Activated CD8-positive, alpha-beta T cell treated with anti-CD3 and anti-CD28 coated beads, Interleukin-2, amount 10 ng/mL, durations not matched to agents 7 days and 5 days (primary cell): ENCODE measurements at regions not wholly inside any gene's neighbourhood (a gene's known extent, or its start where the extent isn't known, plus 50 kb on each side); places are given as distances from the start of the nearest gene placed in this dataset.
"Not testable (repeated sequence)": the region's sequence is repeated elsewhere in the genome, so short reads cannot be mapped to it uniquely, and the experiment has no call there.

ENCODE experiments used
- ATAC-seq: fragments of 150-1000 bp; cut with Tn5 transposase; one replicate; pipeline ENCODE4 v1.10.0; 2021; ENCODE audit warnings: moderate library complexity
- CTCF ChIA-PET: fragments of 350-600 bp; sonication (Branson Sonifier 250); formaldehyde crosslinking; loops from one replicate; lab custom pipeline; 2021; ENCODE audit warnings: antibody characterized with exemption; lab: Charles Lee
- POLR2A ChIA-PET: fragments of 350-600 bp; sonication (Branson Sonifier 250); formaldehyde crosslinking; loops from one replicate; lab custom pipeline; 2021; ENCODE audit warnings: antibody characterized with exemption; lab: Charles Lee
- DNase-seq: peaks from one replicate; pipeline ENCODE4 v3.0.0-alpha.2; 2020
- H3K27ac Mint-ChIP-seq: one replicate; pipeline ENCODE4 v1.8.0; 2021; ENCODE audit warnings: mild to moderate bottlenecking, mixed read lengths
- H3K27me3 Mint-ChIP-seq: one replicate; pipeline ENCODE4 v1.8.0; 2021; ENCODE audit warnings: low read depth, mixed read lengths
- H3K36me3 Mint-ChIP-seq: one replicate; pipeline ENCODE4 v1.8.0; 2021; ENCODE audit warnings: low read depth, mixed read lengths
- H3K4me1 Mint-ChIP-seq: one replicate; pipeline ENCODE4 v1.8.0; 2021; ENCODE audit warnings: low read depth, mixed read lengths
- H3K4me3 Mint-ChIP-seq: one replicate; pipeline ENCODE4 v1.8.0; 2021; ENCODE audit warnings: mild to moderate bottlenecking, mixed read lengths
- H3K9me3 Mint-ChIP-seq: one replicate; pipeline ENCODE4 v1.8.0; 2022; ENCODE audit warnings: mixed read lengths; ENCODE audit not compliant: insufficient read depth

GRCh38 chr3:106126067-106126845 is 257.4 kb upstream of the CBLB start:
- ATAC-seq (no peak), DNase-seq (no peak)
- Mint-ChIP-seq H3K4me1 (peaks cover 12% of the 10 kb centered on the region), H3K9me3 (no peaks in the 10 kb centered on the region), H3K36me3 (peaks cover 3% of the 10 kb centered on the region), H3K27ac (no peak overlapping the region), H3K4me3 (no peak overlapping the region), H3K27me3 (no peaks in the 10 kb centered on the region)
- CTCF ChIA-PET = no interaction called here
- POLR2A ChIA-PET = no interaction called here

- ChIA-PET CTCF (no interaction called here), POLR2A (no interaction called here)
- DNase-seq (no peak), ATAC-seq (no peak)
- Mint-ChIP-seq H3K36me3 (peaks cover 3% of the 10 kb centered on the region), H3K27me3 (no peaks in the 10 kb centered on the region), H3K4me1 (peaks cover 12% of the 10 kb centered on the region), H3K4me3 (no peak overlapping the region), H3K9me3 (no peaks in the 10 kb centered on the region), H3K27ac (no peak overlapping the region)
These were observed 258.0 kb upstream of the CBLB start for GRCh38 chr3:106126846-106127235.

- DNase-seq = no peak
- ATAC-seq = no peak
- Mint-ChIP-seq H3K9me3 (peaks cover 19% of the 10 kb centered on the region), H3K4me3 (no peak overlapping the region), H3K27ac (no peak overlapping the region), H3K27me3 (no peaks in the 10 kb centered on the region), H3K36me3 (peaks cover 5% of the 10 kb centered on the region), H3K4me1 (peaks cover 12% of the 10 kb centered on the region)
- CTCF ChIA-PET = no interaction called here
- POLR2A ChIA-PET = no interaction called here
These were observed 261.1 kb upstream of the CBLB start for GRCh38 chr3:106129939-106130338.

DNA sequence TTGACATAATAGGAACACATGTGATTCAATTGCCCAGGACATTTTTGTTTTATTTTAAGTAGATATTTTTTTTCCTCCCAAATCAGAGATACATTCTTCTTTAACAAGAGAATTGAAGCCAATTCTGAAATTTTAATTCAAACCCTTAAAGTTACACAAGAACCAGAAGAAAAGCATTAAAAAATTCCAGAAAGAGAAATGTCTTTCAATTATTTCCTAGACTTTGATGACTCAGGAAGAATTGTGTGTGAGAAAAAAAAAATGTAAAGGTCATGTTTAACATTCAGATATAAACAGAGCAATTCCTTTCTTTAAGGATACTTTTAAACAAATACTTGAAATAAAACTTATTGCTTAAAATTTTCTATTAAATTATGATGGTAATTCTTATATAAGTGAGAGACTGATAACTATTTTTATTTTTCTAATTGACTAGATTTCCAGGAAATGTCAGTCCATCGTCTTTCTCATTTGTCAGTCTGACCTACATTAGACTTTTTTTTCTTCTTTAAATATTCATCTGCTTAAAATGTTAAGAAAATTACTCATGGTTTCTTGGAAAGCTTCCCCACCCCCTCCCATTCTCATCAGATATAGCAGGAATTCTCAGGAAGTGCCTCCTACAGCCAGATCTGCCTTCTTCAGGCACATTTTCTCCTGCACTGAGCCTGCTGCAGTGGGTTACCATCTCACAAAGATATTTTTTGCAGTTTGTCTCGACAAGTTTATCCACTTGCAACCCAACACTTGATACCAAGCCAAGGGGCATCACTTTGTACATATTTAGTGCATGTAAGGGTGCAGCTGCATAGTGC is 261.8 kb upstream of the CBLB start:
- Mint-ChIP-seq H3K27ac (no peak overlapping the region), H3K4me3 (no peak overlapping the region), H3K27me3 (no peaks in the 10 kb centered on the region), H3K36me3 (peaks cover 5% of the 10 kb centered on the region), H3K4me1 (peaks cover 12% of the 10 kb centered on the region), H3K9me3 (peaks cover 20% of the 10 kb centered on the region)
- ChIA-PET POLR2A (no interaction called here), CTCF (no interaction called here)
- DNase-seq (no peak), ATAC-seq (no peak)

DNA sequence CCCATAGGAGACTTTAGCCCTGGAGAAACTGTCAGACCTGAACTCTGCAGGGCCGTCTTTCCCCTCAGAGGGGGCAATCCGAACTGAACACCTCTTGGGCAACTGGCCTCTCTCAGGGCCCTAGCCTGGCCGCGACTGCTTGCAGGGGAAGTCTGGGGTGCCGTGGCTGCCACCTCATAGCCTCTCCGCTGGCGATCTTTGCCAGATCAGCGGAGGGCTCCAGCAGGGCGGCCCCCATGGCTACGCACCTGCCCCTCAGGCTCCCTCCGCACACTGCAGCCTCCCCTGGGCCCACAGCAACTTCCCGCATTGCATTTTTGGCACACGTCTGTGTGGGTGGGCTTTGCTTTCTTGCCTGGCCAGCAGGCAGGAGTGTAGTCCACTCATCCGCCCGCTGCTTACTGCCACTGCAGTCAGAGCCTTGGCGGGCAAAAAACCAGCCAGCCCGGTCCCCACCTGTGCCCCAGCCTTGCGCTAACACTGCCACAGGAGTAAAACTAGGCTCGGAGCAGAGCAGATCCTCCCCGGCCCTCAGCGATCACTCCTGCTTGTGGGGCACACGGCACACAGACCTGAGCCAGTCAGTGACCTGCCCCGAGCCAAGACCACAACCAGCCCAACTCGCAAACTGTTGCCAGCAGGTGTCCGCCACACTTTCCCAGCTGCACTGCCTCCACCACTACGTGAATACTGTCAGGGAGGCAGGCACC is 266.8 kb upstream of the CBLB start:
- CTCF ChIA-PET = interaction anchor here (0.6 kb wide), 1 partner anchor 10 kb away, joined by 3 read pairs; no protein-coding TSS in a partner anchor
- Mint-ChIP-seq H3K4me3 (no peak overlapping the region), H3K9me3 (peaks cover 26% of the 10 kb centered on the region), H3K27me3 (no peaks in the 10 kb centered on the region), H3K27ac (no peak overlapping the region), H3K4me1 (peaks cover 6% of the 10 kb centered on the region), H3K36me3 (peaks cover 14% of the 10 kb centered on the region)
- no peak for DNase-seq
- ATAC-seq = no peak
- POLR2A ChIA-PET = no interaction called here

- H3K9me3 Mint-ChIP-seq = peaks cover 21% of the 10 kb centered on the region
- ChIA-PET POLR2A (no interaction called here), CTCF (no interaction called here)
- H3K27me3 Mint-ChIP-seq = no peaks in the 10 kb centered on the region
- peaks cover 17% of the 10 kb centered on the region for H3K36me3 Mint-ChIP-seq
- peaks cover 4% of the 10 kb centered on the region for H3K4me1 Mint-ChIP-seq
- ATAC-seq (no peak), DNase-seq (no peak)
- no peak overlapping the region for H3K4me3 Mint-ChIP-seq
- H3K27ac Mint-ChIP-seq = no peak overlapping the region
These were observed 271.0 kb upstream of the CBLB start for GRCh38 chr3:106139826-106140225.

DNA sequence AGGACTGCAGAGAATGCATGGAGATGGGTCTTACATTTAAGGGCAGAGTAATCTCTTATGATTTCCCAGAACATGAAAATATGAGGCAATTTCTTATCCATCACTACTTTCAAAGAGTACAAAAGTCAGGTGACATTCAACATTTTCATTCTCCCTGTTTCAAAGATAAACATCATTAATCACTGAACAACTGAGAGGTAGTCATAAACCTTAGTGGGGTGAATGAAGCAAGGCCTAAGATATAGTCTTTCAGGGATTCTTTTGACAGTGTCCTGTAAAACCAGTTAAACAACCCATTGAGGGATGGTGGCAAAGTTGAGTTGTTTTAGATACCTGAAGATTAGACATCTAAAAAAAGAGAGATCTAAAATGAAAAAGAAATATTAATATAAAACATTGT is 271.6 kb upstream of the CBLB start:
- Mint-ChIP-seq H3K36me3 (peaks cover 16% of the 10 kb centered on the region), H3K27ac (no peak overlapping the region), H3K27me3 (no peaks in the 10 kb centered on the region), H3K9me3 (peaks cover 19% of the 10 kb centered on the region), H3K4me3 (no peak overlapping the region), H3K4me1 (peaks cover 4% of the 10 kb centered on the region)
- no peak for ATAC-seq
- DNase-seq = no peak
- ChIA-PET POLR2A (no interaction called here), CTCF (no interaction called here)

DNA sequence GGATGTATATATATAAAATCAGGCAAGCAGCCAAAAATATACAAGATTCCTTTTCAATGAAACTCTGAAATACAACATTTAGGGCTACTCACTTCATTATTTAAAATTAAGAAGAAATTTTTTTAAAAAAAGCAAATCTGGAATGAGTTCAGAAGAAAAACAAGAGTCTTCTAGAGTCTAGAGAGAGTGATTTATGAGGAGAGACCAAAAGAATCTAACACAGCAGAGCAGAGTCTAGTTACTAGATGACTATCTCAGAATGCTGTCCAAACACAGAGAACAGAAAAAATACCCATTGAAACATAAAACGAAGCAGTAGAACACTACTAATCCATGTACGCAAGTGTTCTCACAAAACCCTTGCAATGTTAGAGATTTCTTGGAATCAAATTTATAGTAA is 275.2 kb upstream of the CBLB start:
- ATAC-seq = no peak
- H3K4me3 Mint-ChIP-seq = no peak overlapping the region
- CTCF ChIA-PET = no interaction called here
- peaks cover 42% of the 10 kb centered on the region for H3K9me3 Mint-ChIP-seq
- POLR2A ChIA-PET = no interaction called here
- H3K27me3 Mint-ChIP-seq = no peaks in the 10 kb centered on the region
- peaks cover 33% of the 10 kb centered on the region for H3K36me3 Mint-ChIP-seq
- no peak overlapping the region for H3K27ac Mint-ChIP-seq
- H3K4me1 Mint-ChIP-seq = peaks cover 4% of the 10 kb centered on the region
- no peak for DNase-seq

- not testable (repeated sequence) for H3K27ac Mint-ChIP-seq, H3K4me1 Mint-ChIP-seq
These were observed 279.7 kb upstream of the CBLB start for GRCh38 chr3:106148440-106149082.

GRCh38 chr3:106157411-106157810 is 288.6 kb upstream of the CBLB start:
- ATAC-seq = no peak
- H3K27me3 Mint-ChIP-seq = no peaks in the 10 kb centered on the region

More at GRCh38 chr3:106148440-106149082, 279.7 kb upstream of the CBLB start:
- H3K4me3 Mint-ChIP-seq, POLR2A ChIA-PET, DNase-seq, CTCF ChIA-PET, ATAC-seq, H3K27me3 Mint-ChIP-seq: not testable (repeated sequence)
- H3K9me3 Mint-ChIP-seq = peaks cover 36% of the 10 kb centered on the region
- H3K36me3 Mint-ChIP-seq = peaks cover 35% of the 10 kb centered on the region

GRCh38 chr3:106160396-106160795 is 291.6 kb upstream of the CBLB start:
- peaks cover 28% of the 10 kb centered on the region for H3K36me3 Mint-ChIP-seq
- POLR2A ChIA-PET = no interaction called here
- H3K4me1 Mint-ChIP-seq = no peaks in the 10 kb centered on the region
- no peaks in the 10 kb centered on the region for H3K27me3 Mint-ChIP-seq
- no peak overlapping the region for H3K4me3 Mint-ChIP-seq
- no peak overlapping the region for H3K27ac Mint-ChIP-seq
- CTCF ChIA-PET = interaction anchor here (1.0 to 1.5 kb wide), 3 partner anchors 9 to 45 kb away, joined by 3 to 4 read pairs (median 3); no protein-coding TSS in a partner anchor
- DNase-seq (no peak), ATAC-seq (no peak)
- peaks cover 20% of the 10 kb centered on the region for H3K9me3 Mint-ChIP-seq

More at GRCh38 chr3:106157411-106157810, 288.6 kb upstream of the CBLB start:
- Mint-ChIP-seq H3K9me3 (peaks cover under 1% of the 10 kb centered on the region), H3K36me3 (peaks cover 3% of the 10 kb centered on the region), H3K4me1 (no peaks in the 10 kb centered on the region), H3K27ac (no peak overlapping the region), H3K4me3 (no peak overlapping the region)
- no peak for DNase-seq
- POLR2A ChIA-PET = no interaction called here
- CTCF ChIA-PET = no interaction called here
